RWPE2 (cell line): ENCODE measurements at regions not wholly inside any gene's neighbourhood (a gene's known extent, or its start where the extent isn't known, plus 50 kb on each side); places are given as distances from the start of the nearest gene placed in this dataset.

Experiments
- ATAC-seq: fragments of 200-7000 bp; cut with Tn5 transposase; 3 replicates; pipeline ENCODE4 v1.9.1; 2021; ENCODE audit warnings: low read depth
- DNase-seq: peaks from one replicate; pipeline ENCODE4 v3.0.0-alpha.2; 2020; ENCODE audit warnings: low spot score
- H3K27ac ChIP-seq: fragments of 450-650 bp; 2 replicates; pipeline ENCODE4 v1.5.1; 2017; ENCODE audit warnings: mild to moderate bottlenecking; ENCODE audit not compliant: poor library complexity, severe bottlenecking
- H3K27me3 ChIP-seq: fragments of 250-450 bp; sonication (Bioruptor Pico); 2 replicates; pipeline ENCODE4 v1.5.1; 2021; ENCODE audit warnings: mild to moderate bottlenecking, moderate library complexity; ENCODE audit not compliant: insufficient read depth, poor library complexity, severe bottlenecking
- H3K36me3 ChIP-seq: fragments of 250-450 bp; sonication (Bioruptor Pico); 2 replicates; pipeline ENCODE4 v1.5.1; 2020; ENCODE audit warnings: low read depth, mild to moderate bottlenecking, moderate library complexity
- H3K4me1 ChIP-seq: fragments of 250-450 bp; sonication (Bioruptor Pico); 2 replicates; pipeline ENCODE4 v1.5.1; 2021; ENCODE audit warnings: mild to moderate bottlenecking, moderate library complexity; ENCODE audit not compliant: insufficient read depth, poor library complexity, severe bottlenecking
- H3K4me3 ChIP-seq: fragments of 250-450 bp; sonication (Bioruptor Pico); 2 replicates; pipeline ENCODE4 v1.5.1; 2021; ENCODE audit warnings: mild to moderate bottlenecking, moderate library complexity; ENCODE audit not compliant: severe bottlenecking
- H3K9me3 ChIP-seq: fragments of 250-450 bp; sonication (Bioruptor Pico); 2 replicates; pipeline ENCODE4 v1.5.1; 2021; ENCODE audit warnings: mild to moderate bottlenecking, moderate library complexity; ENCODE audit not compliant: severe bottlenecking
- CTCF ChIP-seq: fragments of 450-650 bp; IDR thresholded peaks from one replicate; pipeline ENCODE4 v1.5.1; 2017; ENCODE audit warnings: mild to moderate bottlenecking, moderate library complexity; ENCODE audit not compliant: poor library complexity, severe bottlenecking

GRCh38 chr12:111183094-111183493, 185.8 kb downstream of the PHETA1 start:
- ATAC-seq = no peak

GRCh38 chr12:111182382-111182781, 186.5 kb downstream of the PHETA1 start:
- ATAC-seq = no peak
- Histone ChIP-seq H3K4me3 (no peak overlapping the region), H3K36me3 (no peaks in the 10 kb centered on the region), H3K27ac (no peak overlapping the region), H3K4me1 (no peaks in the 10 kb centered on the region), H3K9me3 (no peaks in the 10 kb centered on the region), H3K27me3 (no peaks in the 10 kb centered on the region)
- TF ChIP-seq CTCF = no peak
- DNase-seq = no peak

More at GRCh38 chr12:111183094-111183493, 185.8 kb downstream of the PHETA1 start:
- Histone ChIP-seq H3K27me3 (no peaks in the 10 kb centered on the region), H3K9me3 (no peaks in the 10 kb centered on the region), H3K36me3 (no peaks in the 10 kb centered on the region), H3K4me1 (no peaks in the 10 kb centered on the region), H3K27ac (no peak overlapping the region), H3K4me3 (no peak overlapping the region)
- no peak for TF ChIP-seq CTCF
- no peak for DNase-seq

- Histone ChIP-seq H3K27me3 (no peaks in the 10 kb centered on the region), H3K4me3 (no peak overlapping the region), H3K9me3 (no peaks in the 10 kb centered on the region), H3K4me1 (no peaks in the 10 kb centered on the region), H3K36me3 (no peaks in the 10 kb centered on the region), H3K27ac (no peak overlapping the region)
- DNase-seq (no peak), ATAC-seq (no peak)
- no peak for TF ChIP-seq CTCF
These were observed 187.7 kb downstream of the PHETA1 start for GRCh38 chr12:111181143-111181726.

GRCh38 chr12:111180426-111181142, 188.3 kb downstream of the PHETA1 start:
- H3K27ac ChIP-seq = no peak overlapping the region
- DNase-seq (no peak), ATAC-seq (no peak)
- no peaks in the 10 kb centered on the region for H3K36me3 ChIP-seq
- H3K27me3 ChIP-seq = no peaks in the 10 kb centered on the region
- no peaks in the 10 kb centered on the region for H3K9me3 ChIP-seq
- no peaks in the 10 kb centered on the region for H3K4me1 ChIP-seq
- TF ChIP-seq CTCF = no peak
- no peak overlapping the region for H3K4me3 ChIP-seq
